Sigmoid colon (tissue), 4 donors: ENCODE measurements at regions not wholly inside any gene's neighbourhood (a gene's known extent, or its start where the extent isn't known, plus 50 kb on each side); places are given as distances from the start of the nearest gene placed in this dataset.

Source experiments
- POLR2A ChIP-seq, 2 donors: fragments of 450-650 bp; IDR thresholded peaks; one replicate each; pipeline ENCODE4 v1.6.1; 2016; ENCODE audit warnings: antibody characterized with exemption in 2 of 2, mild to moderate bottlenecking in 2 of 2, moderate library complexity in 2 of 2
- POLR2AphosphoS5 ChIP-seq, 4 donors: sonication (generic); formaldehyde crosslinking; IDR thresholded peaks; one replicate each; pipeline ENCODE4 v1.6.1; 2017; ENCODE audit warnings: antibody characterized with exemption in 4 of 4
- TF ChIP-seq, protein P1 (sequence below), 4 experiments: fragments of 450-650 bp in 3 of 4; fragments of 200-600 bp in 1 of 4; IDR thresholded peaks; one replicate each; pipeline ENCODE4 v1.5.1; 2016 to 2019; ENCODE audit warnings: antibody characterized with exemption in 4 of 4, mild to moderate bottlenecking in 3 of 4, moderate library complexity in 2 of 4

DNA sequence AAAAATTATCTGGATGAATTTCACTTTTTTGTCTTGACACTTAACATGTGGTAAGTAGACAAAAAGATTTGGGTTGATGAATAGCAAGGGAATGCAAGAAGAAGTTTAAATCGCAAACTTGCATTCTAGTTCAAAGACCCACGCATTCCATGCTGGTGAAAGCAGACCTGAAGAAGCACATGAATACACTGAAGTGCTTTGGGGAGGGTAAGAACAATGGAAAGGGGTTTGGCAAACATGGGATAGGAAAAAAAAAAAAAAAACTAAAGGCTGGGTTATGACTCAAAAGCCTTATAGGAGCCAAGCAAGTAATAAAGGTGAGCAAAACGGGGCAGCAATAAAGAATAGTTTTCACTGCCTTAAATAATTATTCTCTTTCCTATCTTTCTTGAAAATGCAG is 450.2 kb downstream of the LMO4 start:
- TF ChIP-seq, protein P1, sequence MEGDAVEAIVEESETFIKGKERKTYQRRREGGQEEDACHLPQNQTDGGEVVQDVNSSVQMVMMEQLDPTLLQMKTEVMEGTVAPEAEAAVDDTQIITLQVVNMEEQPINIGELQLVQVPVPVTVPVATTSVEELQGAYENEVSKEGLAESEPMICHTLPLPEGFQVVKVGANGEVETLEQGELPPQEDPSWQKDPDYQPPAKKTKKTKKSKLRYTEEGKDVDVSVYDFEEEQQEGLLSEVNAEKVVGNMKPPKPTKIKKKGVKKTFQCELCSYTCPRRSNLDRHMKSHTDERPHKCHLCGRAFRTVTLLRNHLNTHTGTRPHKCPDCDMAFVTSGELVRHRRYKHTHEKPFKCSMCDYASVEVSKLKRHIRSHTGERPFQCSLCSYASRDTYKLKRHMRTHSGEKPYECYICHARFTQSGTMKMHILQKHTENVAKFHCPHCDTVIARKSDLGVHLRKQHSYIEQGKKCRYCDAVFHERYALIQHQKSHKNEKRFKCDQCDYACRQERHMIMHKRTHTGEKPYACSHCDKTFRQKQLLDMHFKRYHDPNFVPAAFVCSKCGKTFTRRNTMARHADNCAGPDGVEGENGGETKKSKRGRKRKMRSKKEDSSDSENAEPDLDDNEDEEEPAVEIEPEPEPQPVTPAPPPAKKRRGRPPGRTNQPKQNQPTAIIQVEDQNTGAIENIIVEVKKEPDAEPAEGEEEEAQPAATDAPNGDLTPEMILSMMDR (IDR thresholded peaks at IDR 0.05): no peak
- TF ChIP-seq POLR2A (IDR thresholded peaks at IDR 0.05): no peak
- no peak for TF ChIP-seq POLR2AphosphoS5 (IDR thresholded peaks at IDR 0.05)
